NCI-H1694 treated with DMSO at 0.1 percent for 48 hours (cell line): ENCODE measurements at regions not wholly inside any gene's neighbourhood (a gene's known extent, or its start where the extent isn't known, plus 50 kb on each side); places are given as distances from the start of the nearest gene placed in this dataset.
"Not testable (repeated sequence)": the region's sequence is repeated elsewhere in the genome, so short reads cannot be mapped to it uniquely, and the experiment has no call there.

Experiments used
- DNase-seq: peaks from one replicate; lab custom pipeline; 2025; lab: John Stamatoyannopoulos, UW

DNA sequence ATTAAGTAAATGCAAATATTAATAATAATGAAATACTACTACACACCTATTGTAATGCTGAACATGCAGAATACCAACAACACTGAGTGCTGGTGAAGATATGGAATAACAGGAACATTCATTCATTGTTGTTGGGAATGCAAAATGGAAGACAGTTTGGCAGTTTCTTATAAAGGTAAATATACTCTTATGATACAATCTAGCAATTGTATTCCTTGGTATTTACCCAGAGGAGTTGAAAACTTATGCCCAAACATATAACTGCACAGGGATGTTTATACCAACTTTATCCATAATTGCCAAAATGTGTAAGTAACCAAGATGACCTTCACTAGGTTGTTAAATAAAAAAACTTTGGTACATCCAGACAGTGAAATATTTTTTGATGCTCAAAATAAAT is 636.8 kb downstream of the PRR16 start:
- no peak for DNase-seq

DNA sequence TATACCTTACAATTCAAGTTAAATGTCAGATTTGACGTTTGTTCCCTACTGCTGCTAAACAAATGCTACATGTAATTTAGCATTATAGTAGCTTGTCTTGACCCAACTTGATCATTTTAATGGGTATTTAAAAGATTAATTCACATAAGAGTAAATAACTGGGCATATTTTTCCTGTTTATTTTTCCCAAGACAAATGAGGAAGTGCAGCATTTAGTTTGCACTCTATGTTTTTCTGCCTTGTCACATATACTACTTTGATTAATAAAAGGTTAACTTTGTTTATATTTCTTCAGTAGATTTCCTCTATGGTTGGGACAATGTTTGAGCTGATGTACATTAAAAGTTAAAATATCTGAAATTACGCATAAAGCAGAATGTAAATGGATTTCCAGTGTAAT is 641.8 kb downstream of the PRR16 start:
- DNase-seq = no peak

DNA sequence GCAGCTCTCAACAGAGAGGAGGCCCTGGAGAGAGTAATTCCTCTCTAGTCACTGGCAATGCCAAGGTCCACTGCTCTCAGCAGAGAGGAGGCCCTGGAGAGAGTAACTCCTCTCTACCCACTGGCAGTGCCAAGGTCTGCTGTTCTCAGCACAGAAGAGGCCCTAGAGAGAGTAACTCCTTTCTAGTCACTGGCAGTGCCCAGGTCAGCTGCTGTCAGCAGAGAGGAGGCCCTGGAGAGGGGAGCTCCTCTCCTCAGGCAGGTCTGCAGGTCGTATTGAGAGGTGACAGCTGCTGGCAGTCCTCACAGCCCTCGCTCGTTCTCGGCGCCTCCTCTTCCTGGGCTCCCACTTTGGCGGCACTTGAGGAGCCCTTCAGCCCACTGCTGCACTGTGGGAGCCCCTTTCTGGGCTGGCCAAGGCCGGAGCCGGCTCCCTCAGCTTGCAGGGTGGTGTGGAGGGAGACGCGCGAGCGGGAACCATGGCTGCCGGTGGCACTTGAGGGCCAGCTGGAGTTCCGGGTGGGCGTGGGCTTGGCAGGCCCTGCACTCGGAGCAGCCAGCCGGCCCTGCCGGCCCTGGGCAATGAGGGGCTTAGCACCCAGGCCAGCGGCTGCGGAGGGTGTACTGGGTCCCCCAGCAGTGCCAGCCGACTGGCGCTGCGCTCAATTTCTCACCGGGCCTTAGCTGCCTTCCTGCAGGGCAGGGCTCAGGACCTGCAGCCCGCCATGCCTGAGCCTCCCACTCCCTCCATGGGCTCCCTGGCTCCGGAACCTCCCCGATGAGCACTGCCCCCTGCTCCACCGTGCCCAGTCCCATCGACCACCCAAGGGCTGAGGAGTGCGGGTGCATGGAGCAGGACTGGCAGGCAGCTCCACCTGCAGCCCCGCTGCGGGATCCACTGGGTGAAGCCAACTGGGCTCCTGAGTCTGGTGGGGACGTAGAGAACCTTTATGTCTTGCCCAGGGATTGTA is 642.9 kb downstream of the PRR16 start:
- DNase-seq = not testable (repeated sequence)

DNA sequence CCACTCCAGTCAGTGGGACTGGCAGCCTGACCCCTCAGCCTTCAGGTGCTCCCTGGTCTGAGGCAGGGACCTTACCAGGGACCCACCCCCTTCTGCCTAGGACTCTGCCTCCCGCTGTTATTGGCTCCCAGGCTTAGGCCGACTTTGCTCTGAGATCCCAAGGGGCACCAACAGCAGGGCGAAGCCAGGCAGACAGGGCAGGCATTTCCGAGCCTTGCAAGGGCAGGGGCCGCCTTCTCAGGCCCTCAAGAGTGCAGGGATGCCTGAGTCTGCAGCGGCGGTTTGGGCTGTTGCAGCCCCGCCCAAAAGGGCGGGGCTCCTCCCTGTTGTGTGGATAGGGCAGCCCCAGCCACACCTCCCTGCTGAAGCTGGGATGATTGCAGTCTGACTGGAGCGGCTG is 644.6 kb downstream of the PRR16 start:
- no peak for DNase-seq

DNA sequence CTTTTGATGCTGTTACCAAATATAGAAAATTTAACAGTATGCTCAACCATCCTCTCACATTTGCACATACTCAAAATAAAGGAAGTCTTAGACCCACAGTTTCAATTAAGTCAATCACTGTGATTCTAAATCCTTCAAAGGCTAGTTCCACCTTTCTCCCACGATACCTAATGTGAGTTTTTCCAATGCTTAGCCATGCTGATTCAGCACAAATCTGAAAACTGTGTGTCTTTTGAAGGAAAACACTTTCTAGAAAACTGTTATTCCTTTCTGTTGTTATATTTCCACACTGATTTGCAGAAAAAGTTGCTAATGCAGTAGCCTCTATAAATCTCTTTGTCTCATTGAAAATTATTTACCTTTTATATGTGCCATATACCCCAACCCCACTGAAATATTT is 645.7 kb downstream of the PRR16 start:
- DNase-seq = no peak

DNA sequence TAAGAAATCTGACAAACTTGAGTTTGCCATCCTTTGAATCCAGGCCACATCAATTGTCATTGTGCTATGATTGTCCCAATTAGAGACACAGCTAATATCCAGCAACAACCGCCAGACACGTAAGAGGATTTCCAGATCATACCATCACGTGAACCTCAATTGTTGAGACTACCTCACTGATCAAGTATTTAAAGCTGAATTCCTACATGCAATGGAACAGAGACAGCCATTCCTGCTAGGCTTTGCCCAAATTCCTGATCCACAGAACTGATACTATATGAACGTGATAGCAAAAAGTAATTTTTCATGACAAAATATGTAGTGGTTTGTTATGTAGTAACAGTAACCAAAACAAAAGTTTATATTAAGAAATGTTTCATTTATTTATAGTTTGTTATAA is 657.7 kb downstream of the PRR16 start:
- no peak for DNase-seq

DNA sequence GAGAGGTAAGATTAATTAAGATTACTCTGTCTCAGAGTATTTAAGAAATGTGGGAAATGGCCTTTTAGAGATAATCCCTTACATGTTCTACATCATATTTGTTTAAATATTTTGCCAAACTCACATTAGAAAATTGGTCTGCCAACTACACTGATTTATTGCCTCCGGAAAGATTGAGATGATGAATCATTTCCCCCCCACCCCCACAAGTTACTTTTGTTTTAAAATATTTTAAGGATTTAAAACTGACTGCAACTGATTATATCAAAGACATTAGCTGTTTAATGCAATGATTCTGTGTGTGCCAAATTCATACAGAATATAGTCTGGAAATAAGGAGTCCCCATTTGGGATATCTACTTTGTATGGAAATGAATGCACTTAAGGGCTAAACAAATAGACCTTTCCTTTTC is 674.4 kb downstream of the PRR16 start:
- DNase-seq = no peak

DNA sequence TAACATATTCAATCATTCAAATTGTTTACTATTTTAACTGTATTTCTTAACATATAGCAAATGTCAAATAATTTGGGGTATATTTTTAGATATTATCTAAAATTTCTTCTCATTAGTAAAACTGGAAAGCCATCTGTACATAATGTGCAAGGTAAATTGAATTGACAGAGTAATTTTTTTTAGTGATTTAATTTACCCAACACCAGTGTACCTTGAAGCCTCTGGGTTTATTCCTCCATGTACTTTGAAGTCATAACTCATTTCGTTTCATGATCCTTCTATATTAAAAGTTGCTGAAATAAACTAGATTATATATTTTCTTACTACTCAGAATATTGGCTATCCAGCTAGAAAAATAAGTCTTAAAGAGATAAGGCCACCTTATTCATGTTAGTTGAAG is 674.9 kb downstream of the PRR16 start:
- no peak for DNase-seq

DNA sequence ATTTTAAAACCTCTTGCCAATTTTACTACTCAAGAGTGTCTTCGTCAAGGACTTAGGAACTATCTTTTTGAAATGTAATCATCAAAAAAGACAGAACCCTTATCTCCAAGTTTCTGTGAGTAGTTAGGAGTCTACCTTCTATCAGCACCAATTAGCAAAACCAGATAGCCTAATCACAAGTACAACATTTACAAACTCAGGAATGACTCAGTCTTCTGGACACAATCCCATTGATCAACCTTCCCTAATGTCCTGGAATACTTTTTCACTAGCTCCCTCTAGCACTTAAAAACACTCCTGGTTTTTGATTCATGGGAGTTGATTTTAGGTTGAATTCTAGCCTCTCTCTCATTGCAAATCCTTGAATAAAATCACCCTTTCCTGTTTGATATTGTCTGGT is 680.7 kb downstream of the PRR16 start:
- no peak for DNase-seq

DNA sequence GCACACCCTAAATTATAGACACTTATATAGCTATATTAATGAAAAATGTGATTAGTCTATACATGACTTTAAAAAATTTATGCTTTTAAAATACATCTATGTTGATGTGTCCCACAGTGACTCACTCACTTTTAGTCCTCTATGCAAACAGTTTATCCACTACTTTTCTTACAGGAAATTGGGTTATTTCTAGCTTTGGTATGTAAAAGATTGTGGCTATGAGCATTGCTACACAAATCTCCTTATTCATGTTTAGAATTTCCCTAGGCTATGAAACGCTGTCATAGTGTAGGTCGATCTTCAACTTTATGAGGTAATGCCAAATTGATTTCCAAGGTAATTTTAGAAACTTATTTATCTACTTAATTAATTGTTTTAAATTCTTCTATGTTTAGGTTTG is 687.4 kb downstream of the PRR16 start:
- no peak for DNase-seq

DNA sequence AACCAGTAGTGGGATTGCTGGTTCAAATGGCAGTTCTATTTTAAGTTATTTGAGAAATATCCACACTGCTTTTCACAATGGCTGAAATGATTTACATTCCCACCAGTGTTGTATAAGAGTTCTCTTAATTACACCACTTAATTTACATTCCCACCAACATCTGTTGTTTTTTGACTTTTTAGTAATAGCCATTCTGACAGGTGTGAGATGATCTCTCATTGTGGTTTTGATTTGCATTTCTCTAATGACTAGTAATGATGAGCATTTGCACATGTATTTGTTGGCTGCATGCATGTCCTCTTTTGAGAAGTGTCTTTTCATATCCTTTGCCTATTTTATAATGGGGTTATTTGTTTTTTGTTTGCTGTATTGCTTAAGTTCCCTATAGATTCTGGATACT is 688.3 kb downstream of the PRR16 start:
- no peak for DNase-seq

DNA sequence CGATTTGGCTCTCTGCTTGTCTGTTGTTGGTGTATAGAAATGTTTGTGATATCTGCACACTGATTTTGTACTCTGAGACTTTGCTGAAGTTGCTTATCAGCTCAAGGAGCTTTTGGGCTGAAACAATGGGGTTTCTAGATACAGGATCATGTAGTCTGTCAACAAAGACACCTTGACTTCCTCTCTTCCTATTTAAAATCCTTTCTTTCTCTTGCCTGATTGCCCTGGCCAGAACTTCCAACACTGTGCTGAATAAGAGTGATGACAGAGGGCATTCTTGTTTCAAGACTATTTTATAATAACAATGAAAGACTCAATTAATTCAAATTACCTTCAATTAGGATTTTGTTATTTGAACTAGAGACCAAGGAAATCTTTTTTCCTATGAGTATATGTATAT is 692.5 kb downstream of the PRR16 start:
- DNase-seq = no peak

DNA sequence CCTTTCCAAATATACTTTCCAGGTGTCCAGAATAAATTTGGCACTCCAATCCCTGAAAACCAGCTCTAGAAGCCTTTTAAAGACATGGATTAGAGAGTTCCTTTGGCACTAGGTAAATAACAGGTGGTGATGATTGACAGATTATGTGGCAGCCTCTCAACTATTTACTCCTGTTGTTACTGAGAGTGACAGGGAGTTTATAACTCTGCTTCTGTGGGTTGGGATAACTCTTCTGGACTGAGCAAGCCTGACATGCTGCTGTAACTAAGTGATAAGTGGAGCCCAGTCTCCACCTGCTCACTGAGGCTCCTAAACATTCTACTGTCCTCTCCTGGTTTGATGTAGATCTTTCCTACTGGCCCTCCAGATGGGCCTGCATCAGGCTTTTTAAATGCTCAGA is 693.2 kb upstream of the FTMT start:
- no peak for DNase-seq

DNA sequence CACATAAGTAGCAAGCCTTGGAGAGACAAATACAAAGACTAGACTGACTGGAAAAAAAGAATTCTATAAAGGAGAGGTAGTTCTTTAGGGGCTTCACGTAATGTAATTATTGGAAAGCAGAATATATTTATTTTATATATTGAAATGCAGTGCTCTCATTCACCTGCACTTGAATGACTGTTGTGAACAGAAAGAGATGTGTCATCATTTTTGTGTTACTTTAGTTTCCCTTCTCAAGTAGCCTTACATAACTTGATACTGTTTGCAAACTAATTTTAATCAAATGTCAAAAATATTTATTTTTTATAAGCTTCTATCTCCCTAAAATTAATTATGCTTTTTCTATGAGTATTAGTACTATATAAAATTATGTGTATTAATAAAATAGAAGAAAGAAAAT is 691.1 kb upstream of the FTMT start:
- DNase-seq = no peak

DNA sequence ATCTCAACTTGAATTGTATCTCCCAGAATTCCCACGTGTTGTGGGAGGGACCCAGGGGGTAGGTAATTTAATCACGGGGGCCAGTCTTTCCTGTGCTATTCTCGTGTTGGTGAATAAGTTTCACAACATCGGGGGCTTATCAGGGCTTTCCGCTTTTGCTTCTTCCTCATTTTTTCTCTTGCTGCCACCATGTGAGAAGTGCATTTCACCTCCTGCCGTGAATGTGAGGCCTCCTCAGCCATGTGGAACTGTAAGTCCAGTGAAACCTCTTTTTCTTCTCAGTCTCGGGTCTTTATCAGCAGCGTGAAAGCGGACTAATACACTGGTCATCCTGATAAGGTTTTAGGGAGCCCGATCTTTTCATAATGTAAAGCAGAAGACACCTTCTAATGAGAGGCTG is 687.0 kb upstream of the FTMT start:
- no peak for DNase-seq

DNA sequence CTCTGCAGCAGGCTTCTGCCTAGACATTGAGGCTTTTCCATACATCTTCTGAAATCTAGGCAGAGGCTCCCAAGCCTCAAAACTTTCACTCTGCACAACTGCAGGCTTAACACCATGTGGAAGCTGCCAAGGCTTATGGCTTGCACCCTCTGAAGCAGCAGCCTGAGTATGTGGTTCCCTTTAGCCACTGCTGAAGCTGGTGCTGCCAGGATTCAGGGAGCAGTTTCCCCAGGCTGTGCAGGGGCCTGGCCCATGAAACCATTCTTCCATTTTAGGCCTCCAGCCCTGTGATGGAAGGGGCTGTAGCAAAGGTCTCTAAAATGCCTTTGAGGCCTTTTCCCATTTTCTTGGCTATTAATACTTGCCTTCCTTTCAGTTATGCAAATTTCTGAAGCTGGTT is 680.3 kb upstream of the FTMT start:
- no peak for DNase-seq

DNA sequence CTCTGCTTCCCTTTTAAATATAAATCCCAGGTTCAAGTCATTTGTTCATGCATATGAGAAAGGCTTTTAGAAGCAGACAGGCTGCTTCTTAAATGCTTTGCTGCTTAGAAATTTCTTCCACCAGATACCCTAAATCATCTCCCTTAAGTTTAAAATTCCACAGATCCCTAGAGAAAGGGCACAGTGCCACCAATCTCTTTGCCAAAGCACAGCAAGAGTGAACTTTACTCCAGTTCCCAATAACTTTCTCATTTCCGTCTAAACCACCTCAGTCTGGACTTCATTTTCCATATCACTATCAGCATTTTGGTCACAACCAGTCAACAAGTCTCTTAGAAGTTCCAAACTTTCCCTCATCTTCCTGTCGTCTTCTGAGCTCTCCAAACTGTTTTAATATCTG is 679.8 kb upstream of the FTMT start:
- no peak for DNase-seq

DNA sequence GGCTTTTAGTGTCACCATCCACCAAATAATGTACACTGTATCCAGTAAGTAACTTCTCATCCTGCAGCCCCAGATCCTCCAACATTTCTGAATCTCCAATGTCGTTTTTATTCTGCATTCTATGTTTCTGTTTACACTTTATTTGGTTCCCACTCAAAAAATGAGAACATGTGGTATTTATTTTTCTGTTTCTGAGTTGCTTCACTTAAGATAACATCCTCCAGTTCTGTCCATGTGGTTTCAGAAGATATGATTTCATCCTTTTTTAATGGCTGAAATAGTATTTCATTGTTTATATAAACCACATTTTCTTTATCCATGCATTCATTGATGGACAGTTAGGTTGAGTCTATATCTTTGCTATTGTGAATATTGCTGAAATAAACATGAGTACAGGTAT is 677.3 kb upstream of the FTMT start:
- DNase-seq = no peak

DNA sequence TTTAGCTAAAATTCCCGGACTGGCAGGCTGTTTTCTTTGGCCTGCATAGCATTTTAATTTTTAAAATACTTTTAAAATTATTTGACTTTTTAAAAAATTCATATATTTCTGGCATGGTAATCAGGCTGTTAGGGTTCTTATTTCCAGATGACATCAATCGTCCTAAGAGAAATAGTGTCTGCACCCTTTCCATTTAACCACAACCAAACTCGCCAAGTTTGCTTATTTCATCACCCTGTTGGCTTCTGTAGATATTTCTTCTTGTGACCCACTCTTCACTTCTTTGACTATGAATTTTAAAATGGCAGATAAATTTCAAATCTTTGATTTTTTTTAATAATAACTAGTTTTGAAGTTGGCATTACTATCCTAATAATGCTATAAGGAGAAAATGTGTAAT is 675.7 kb upstream of the FTMT start:
- DNase-seq = no peak

DNA sequence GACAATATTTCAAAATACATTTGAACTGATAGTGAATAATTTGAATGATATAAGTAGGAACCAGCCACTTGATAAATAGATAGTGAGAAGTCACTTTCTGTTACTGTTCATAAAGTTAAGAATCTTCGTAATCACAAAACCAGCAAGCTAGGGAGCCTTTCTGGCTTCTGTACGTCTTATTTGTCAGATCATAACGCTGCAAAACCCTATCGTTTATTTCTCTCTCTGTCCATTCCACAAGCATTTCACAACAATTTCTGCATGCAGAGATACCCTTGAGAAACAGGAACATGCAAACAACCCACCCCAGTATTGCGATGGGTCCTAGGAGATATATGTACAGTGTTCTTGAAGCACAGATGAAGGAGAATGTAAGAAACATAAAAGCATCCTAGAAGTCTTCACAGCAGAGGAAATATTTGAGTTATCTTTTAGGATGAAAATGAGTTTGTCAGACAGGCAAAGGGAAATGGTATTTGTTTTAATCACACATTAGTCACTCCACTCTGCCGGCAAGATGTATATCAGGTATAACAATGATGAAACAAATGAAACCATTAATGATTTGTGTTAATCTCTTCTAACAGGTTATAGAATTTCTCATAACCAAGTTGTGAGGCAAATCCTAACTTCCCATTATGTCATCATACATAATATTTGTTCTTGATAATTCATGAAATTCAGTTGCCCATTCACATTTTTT is 668.7 kb upstream of the FTMT start:
- no peak for DNase-seq

DNA sequence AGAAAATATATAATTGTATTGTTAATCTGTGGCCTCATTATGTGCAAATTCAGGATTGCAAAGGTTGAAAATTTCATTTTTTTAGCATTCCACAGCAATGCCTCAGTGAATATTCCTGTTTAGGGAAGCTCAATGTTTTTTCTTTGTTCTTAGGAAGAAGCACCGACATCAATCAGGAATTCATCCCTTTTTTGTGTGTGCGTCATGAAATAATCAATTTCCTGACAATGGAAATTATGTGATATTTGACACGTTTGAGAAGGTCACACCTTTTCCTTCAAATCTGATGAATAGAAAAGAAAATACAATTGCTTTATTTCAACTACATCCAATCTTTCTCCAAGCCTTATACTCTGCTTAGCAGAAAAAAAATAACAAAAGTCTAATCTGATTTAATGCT is 662.8 kb upstream of the FTMT start:
- DNase-seq = no peak

DNA sequence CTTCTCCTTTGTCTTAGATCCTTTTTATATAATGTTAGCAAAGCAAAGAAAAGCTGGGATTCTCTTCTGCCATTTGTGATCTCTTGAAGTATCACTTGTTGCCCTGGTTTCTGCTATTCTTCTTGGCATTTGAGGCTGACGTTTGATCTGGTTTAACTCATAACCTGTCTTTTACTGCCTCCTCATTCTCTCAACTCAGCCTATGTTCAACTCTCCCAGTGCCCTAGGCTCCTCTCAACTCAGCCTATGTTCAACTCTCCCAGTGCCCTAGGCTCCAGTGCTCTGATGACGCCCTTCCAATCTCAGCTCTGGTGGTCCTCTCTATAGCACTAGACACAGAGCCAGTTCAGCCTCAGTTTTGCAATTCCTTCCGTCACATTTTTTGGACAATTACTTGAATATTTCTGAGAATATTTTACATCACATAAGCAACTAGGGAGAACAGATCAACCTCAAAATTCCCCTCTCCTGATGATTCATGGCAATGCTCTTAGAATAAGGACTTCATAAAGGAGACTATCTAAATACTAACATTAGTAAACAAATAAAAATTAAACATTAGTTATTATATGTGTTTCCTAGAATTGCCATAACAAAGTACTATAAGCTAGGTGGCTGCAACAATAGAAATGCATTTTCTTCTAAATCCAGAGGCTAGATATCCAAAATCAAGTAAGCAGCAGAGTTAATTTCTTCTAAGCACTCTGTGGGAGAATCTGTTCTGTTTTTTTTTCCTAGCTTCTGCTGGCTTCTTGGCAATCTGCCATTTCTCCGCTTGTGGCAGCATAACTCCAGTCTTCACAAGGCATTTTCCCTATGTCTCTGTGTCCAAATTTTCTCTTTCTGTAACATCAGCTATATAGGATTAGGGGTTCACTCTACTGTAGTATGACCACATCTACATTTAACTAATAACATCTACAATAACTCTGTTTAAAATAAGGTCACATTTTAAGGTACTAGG is 662.1 kb upstream of the FTMT start:
- no peak for DNase-seq
